Endothelial cell of umbilical vein (primary cell): ENCODE measurements at regions not wholly inside any gene's neighbourhood (a gene's known extent, or its start where the extent isn't known, plus 50 kb on each side); places are given as distances from the start of the nearest gene placed in this dataset.

Source experiments
- BruUV-seq: library from RNA; stranded (reverse); fragments of 400-500 nt; replicated peaks from 2 replicates; lab custom pipeline; 2021; lab: Mats Ljungman, UMichigan
- CTCF ChIA-PET: fragments of 300-600, 350-600 bp; sonication (Branson Sonifier 250); formaldehyde crosslinking; loops from one replicate; lab custom pipeline; 2021; ENCODE audit warnings: antibody characterized with exemption, inconsistent platforms; lab: Charles Lee
- POLR2A ChIA-PET: fragments of 300-600, 350-600 bp; sonication (Branson Sonifier 250); formaldehyde crosslinking; loops from one replicate; lab custom pipeline; 2021; ENCODE audit warnings: antibody characterized with exemption, inconsistent platforms; lab: Charles Lee
- DNase-seq: peaks from one replicate; pipeline ENCODE4 v3.0.0-alpha.2; 2011; ENCODE audit warnings: low read depth, low spot score
- FAIRE-seq: peaks from 2 replicates; lab custom pipeline; 2011; peaks lifted over from hg19 to GRCh38; lab: Jason Lieb, UNC
- H2AFZ ChIP-seq: 2 replicates; pipeline ENCODE4 v1.6.0; 2012; ENCODE audit warnings: low read depth, low read length, control low read depth, inconsistent platforms
- H3K27ac ChIP-seq: 2 replicates; pipeline ENCODE4 v1.5.1; 2011; ENCODE audit warnings: low read depth, mild to moderate bottlenecking, control low read depth, low read length, moderate library complexity; ENCODE audit not compliant: insufficient read depth
- H3K27me3 ChIP-seq, 2 experiments: 2 replicates each; pipeline versions ENCODE4 v1.6.0 to v1.6.1; 2011; ENCODE audit warnings: low read length in 2 of 2, mixed read lengths in 1 of 2; ENCODE audit not compliant: control insufficient read depth in 2 of 2, insufficient read depth in 2 of 2
- H3K36me3 ChIP-seq, 2 experiments: 2 replicates in 1 of 2; 3 replicates in 1 of 2; pipeline ENCODE4 v1.5.1; 2011; ENCODE audit warnings: low read length in 2 of 2, mild to moderate bottlenecking in 1 of 2, moderate library complexity in 1 of 2; ENCODE audit not compliant: control insufficient read depth in 2 of 2, insufficient read depth in 2 of 2; ENCODE audit errors: extremely low read depth in 1 of 2
- H3K4me1 ChIP-seq: 3 replicates; pipeline ENCODE4 v1.5.1; 2011; ENCODE audit warnings: mild to moderate bottlenecking, low read length; ENCODE audit not compliant: control insufficient read depth, insufficient read depth; ENCODE audit errors: extremely low read depth
- H3K4me2 ChIP-seq: 2 replicates; pipeline ENCODE4 v1.6.1; 2011; ENCODE audit warnings: low read length, control low read depth, mixed read lengths; ENCODE audit not compliant: insufficient read depth
- H3K4me3 ChIP-seq, 3 experiments: fragments of 200-600 bp in 1 of 3; sonication (generic), shearing (Covaris generic) in 1 of 3; replicated peaks in 1 of 3; 2 replicates each; pipeline ENCODE4 v1.5.1; 2011 to 2016; ENCODE audit warnings: control low read depth in 3 of 3, low read length in 3 of 3, mild to moderate bottlenecking in 2 of 3, inconsistent platforms in 1 of 3, low read depth in 1 of 3, moderate library complexity in 1 of 3; ENCODE audit not compliant: insufficient read depth in 1 of 3
- H3K79me2 ChIP-seq: 2 replicates; pipeline ENCODE4 v1.6.0; 2012; ENCODE audit warnings: low read length, inconsistent platforms; ENCODE audit not compliant: control insufficient read depth, insufficient read depth
- H3K9ac ChIP-seq: replicated peaks from 2 replicates; pipeline ENCODE3; 2011; ENCODE audit warnings: low read length, control low read depth; ENCODE audit not compliant: insufficient read depth; ENCODE audit errors: extremely low read depth
- H3K9me1 ChIP-seq: replicated peaks from 3 replicates; pipeline ENCODE4 v1.6.0; 2011; ENCODE audit warnings: mild to moderate bottlenecking, low read length; ENCODE audit not compliant: control insufficient read depth, insufficient read depth; ENCODE audit errors: extremely low read depth
- H3K9me3 ChIP-seq: replicated peaks from 2 replicates; pipeline ENCODE4 v1.5.1; 2012; ENCODE audit warnings: low read length, inconsistent platforms; ENCODE audit not compliant: control insufficient read depth, insufficient read depth
- H4K20me1 ChIP-seq: replicated peaks from 2 replicates; pipeline ENCODE3; 2011; ENCODE audit warnings: mild to moderate bottlenecking, low read length; ENCODE audit not compliant: control insufficient read depth, insufficient read depth; ENCODE audit errors: extremely low read depth
- EZH2 ChIP-seq: IDR thresholded peaks from 2 replicates; pipeline ENCODE4 v1.6.1; 2012; ENCODE audit warnings: borderline replicate concordance, low read depth, mild to moderate bottlenecking, moderate library complexity, low read length, inconsistent platforms; ENCODE audit not compliant: severe bottlenecking
- FOS ChIP-seq: IDR thresholded peaks from 2 replicates; pipeline ENCODE4 v1.6.1; 2011; ENCODE audit warnings: mild to moderate bottlenecking, low read length, moderate library complexity, borderline replicate concordance; ENCODE audit not compliant: insufficient read depth
- GATA2 ChIP-seq: IDR thresholded peaks from 2 replicates; pipeline ENCODE4 v1.7.0; 2011; ENCODE audit warnings: low read depth, mild to moderate bottlenecking, moderate library complexity, mixed read lengths, low read length; ENCODE audit not compliant: insufficient read length, insufficient read depth
- JUN ChIP-seq: IDR thresholded peaks from 2 replicates; pipeline ENCODE4 v1.6.1; 2011; ENCODE audit warnings: borderline replicate concordance, low read depth; ENCODE audit not compliant: insufficient read length, insufficient read depth
- MYC ChIP-seq: IDR thresholded peaks from one replicate; pipeline ENCODE4 v1.6.1; 2011; ENCODE audit warnings: mild to moderate bottlenecking, low read depth, low read length
- POLR2A ChIP-seq: IDR thresholded peaks from 2 replicates; pipeline ENCODE4 v1.6.1; 2012; ENCODE audit warnings: low read depth, mild to moderate bottlenecking, control low read depth, low read length
- POLR2AphosphoS5 ChIP-seq: IDR thresholded peaks from 2 replicates; pipeline ENCODE4 v1.6.1; 2012; ENCODE audit warnings: low read depth, mild to moderate bottlenecking, control low read depth, low read length, moderate library complexity; ENCODE audit not compliant: insufficient read depth
- dilution Hi-C: fragments of 300-500 bp; cut with MboI; formaldehyde crosslinking; loops from one replicate; pipeline ENCODE4 v1.15.0; 2019; ENCODE audit warnings: low sequenced_read_pairs; ENCODE audit not compliant: extremely low pct_ligation_motif_present
- intact Hi-C: fragments of 100-400 bp; cut with micrococcal nuclease; formaldehyde crosslinking; loops from one replicate; pipeline ENCODE4 v1.10.0; 2022
- TF ChIP-seq, protein P1 (sequence below), 2 donors: IDR thresholded peaks; 1 replicate in 1 of 2; 2 replicates in 1 of 2; pipeline ENCODE4 v1.5.1; 2011; ENCODE audit warnings: low read length in 2 of 2, mild to moderate bottlenecking in 2 of 2, moderate library complexity in 2 of 2, control low read depth in 1 of 2, inconsistent platforms in 1 of 2, low read depth in 1 of 2; ENCODE audit not compliant: insufficient read depth in 1 of 2; ENCODE audit errors: extremely low read depth in 1 of 2
- TF ChIP-seq, protein P2 (sequence below): IDR thresholded peaks from 2 replicates; pipeline ENCODE4 v1.6.1; 2011; ENCODE audit not compliant: insufficient read depth, insufficient read length

DNA sequence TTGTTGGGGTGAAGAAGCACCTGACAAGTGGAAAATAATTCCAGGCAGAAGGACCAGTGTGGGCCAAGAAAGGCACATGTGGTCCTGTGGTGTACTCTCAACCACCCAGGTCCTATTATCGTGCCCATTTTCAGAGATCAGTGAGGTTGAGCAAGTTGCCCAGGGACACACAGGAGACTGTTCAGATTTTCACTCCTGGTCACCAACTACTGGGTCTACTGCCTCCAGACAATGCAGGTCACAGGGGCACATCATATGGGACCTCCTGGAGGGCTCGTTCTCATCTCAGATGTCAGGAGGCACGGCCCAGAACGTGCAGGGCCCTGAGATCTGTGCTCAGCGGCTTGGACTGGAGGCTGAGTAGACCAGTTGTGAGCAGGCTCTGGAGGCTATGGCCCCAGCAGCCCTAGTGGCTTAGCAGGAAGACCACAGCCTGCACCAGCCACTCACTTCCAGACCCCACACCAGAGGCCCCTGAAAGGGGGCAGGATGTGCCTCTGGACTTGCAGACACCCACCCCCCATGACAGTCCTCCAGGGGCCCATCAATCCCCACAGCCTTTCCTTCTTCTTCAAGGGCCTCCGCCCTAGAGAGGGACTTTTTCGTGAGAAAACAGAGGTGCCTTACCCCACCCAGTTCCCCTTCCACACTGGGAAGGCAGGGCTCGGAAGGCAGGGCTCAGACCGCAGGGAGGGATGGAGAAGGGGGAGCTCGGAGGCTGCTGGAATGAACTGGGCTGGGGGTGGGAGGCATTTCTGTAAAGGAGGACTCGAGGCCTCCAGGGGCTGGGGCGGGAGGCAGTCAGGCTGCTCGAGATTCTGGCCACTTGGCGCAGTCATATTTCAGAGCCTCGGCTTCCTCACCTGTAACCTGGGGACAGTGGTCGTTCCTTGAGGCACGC, 82.7 kb upstream of the NEURL1B start:
- H3K27ac ChIP-seq: no peak overlapping the region
- ChIA-PET CTCF (no interaction called here), POLR2A (no interaction called here)
- DNase-seq: no peak
- dilution Hi-C loops: no loop called here
- TF ChIP-seq GATA2 (no peak), POLR2AphosphoS5 (no peak), EZH2 (no peak), POLR2A (no peak), JUN (no peak), FOS (no peak), MYC (no peak)
- TF ChIP-seq, protein P1, sequence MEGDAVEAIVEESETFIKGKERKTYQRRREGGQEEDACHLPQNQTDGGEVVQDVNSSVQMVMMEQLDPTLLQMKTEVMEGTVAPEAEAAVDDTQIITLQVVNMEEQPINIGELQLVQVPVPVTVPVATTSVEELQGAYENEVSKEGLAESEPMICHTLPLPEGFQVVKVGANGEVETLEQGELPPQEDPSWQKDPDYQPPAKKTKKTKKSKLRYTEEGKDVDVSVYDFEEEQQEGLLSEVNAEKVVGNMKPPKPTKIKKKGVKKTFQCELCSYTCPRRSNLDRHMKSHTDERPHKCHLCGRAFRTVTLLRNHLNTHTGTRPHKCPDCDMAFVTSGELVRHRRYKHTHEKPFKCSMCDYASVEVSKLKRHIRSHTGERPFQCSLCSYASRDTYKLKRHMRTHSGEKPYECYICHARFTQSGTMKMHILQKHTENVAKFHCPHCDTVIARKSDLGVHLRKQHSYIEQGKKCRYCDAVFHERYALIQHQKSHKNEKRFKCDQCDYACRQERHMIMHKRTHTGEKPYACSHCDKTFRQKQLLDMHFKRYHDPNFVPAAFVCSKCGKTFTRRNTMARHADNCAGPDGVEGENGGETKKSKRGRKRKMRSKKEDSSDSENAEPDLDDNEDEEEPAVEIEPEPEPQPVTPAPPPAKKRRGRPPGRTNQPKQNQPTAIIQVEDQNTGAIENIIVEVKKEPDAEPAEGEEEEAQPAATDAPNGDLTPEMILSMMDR (IDR thresholded peaks at IDR 0.05; ENCODE audit: extremely low read depth in 1 of 2, insufficient read depth in 1 of 2, low read depth in 1 of 2, low read length in 2 of 2): no peak
- TF ChIP-seq, protein P2, sequence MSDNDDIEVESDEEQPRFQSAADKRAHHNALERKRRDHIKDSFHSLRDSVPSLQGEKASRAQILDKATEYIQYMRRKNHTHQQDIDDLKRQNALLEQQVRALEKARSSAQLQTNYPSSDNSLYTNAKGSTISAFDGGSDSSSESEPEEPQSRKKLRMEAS: no peak
- peaks cover 1 to 5% of the 10 kb centered on the region in 2 experiments for H3K27me3 ChIP-seq
- H3K4me1 ChIP-seq: no peaks in the 10 kb centered on the region
- FAIRE-seq: no peak
- intact Hi-C loops: no loop called here
- H3K9me1 ChIP-seq: no peaks in the 10 kb centered on the region
- no peak overlapping the region for H3K4me2 ChIP-seq
- H3K4me3 ChIP-seq: no peak overlapping the region
- H3K79me2 ChIP-seq: no peaks in the 10 kb centered on the region
- H3K36me3 ChIP-seq: no peaks in the 10 kb centered on the region
- no peaks in the 10 kb centered on the region for H3K9me3 ChIP-seq
- no peaks in the 10 kb centered on the region for H4K20me1 ChIP-seq
- no peak overlapping the region for H3K9ac ChIP-seq
- BruUV-seq: no TSS peak
- H2AFZ ChIP-seq: no peak overlapping the region
